ENCODE measurements at regions not wholly inside any gene's neighbourhood (a gene's known extent, or its start where the extent isn't known, plus 50 kb on each side); places are given as distances from the start of the nearest gene placed in this dataset.

DNA sequence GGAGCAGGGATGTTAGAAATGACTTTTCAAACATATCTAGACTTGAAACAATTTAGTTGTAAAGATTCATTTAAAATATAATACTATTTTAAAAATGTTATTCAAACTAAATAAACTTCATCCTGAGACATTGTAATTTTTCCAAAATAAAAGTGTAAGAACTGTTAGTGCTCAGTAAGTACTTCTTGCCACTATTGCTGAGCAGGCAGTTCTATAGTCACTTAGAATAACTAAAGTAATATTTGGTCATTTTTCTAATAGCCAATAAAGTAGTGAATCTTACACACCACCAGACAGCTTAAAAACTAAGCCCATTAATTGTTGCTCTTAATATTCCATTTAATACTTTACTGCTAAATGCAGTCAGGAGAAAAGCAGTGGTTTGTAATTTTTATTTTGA, 1120.0 kb upstream of the CDH10 start:
- TF ChIP-seq, protein P1, sequence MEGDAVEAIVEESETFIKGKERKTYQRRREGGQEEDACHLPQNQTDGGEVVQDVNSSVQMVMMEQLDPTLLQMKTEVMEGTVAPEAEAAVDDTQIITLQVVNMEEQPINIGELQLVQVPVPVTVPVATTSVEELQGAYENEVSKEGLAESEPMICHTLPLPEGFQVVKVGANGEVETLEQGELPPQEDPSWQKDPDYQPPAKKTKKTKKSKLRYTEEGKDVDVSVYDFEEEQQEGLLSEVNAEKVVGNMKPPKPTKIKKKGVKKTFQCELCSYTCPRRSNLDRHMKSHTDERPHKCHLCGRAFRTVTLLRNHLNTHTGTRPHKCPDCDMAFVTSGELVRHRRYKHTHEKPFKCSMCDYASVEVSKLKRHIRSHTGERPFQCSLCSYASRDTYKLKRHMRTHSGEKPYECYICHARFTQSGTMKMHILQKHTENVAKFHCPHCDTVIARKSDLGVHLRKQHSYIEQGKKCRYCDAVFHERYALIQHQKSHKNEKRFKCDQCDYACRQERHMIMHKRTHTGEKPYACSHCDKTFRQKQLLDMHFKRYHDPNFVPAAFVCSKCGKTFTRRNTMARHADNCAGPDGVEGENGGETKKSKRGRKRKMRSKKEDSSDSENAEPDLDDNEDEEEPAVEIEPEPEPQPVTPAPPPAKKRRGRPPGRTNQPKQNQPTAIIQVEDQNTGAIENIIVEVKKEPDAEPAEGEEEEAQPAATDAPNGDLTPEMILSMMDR (IDR thresholded peaks at IDR 0.05; ENCODE audit: control extremely low read depth, extremely low read depth, low read depth, missing control alignments) = no peak
- ChIA-PET POLR2A (no interaction called here), CTCF (no interaction called here)
- DNase-seq (ENCODE audit: extremely low spot score) = no peak

DNA sequence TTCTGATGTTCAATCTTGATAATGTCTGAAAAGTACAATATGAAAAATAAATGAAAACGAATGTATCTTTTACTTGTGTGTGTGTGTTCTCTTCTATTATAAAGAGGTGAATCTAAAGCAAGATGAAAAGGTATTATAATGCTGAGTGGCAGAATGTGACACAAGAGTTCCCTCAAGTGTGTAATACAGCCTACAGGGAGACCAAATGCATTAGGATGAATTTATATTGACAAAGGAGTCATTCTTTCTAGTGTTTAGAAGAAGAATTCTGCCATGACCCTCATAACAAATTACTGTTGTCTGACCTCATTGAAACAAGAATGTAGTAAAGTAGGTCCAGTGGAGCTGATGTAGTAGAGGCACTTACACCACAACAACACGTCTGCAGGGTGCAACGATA, 1119.0 kb upstream of the CDH10 start:
- no peak for DNase-seq (ENCODE audit: extremely low spot score)
- ChIA-PET CTCF (no interaction called here), POLR2A (no interaction called here)
- TF ChIP-seq, protein P1 (IDR thresholded peaks at IDR 0.05; ENCODE audit: control extremely low read depth, extremely low read depth, low read depth, missing control alignments) = no peak

DNA sequence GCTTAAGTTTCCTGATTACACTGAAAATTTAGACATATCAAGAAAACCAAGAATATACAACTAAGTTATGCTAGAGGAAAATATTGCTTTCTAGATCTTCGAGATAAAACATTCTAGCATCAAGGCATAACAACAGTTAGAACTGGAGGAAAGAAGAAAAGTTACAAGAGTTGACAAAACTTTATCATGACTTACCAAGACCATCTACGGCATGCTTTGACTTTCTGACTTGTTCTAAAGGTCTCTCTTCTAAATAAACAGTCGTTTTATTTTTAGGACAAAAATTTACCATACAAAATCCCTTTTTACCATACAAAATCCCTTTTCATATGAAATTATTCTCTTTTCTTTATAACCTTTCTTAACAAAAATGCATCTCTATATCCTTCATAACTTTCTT, 1110.1 kb upstream of the CDH10 start:
- DNase-seq (ENCODE audit: extremely low spot score) = no peak
- TF ChIP-seq, protein P1 (IDR thresholded peaks at IDR 0.05; ENCODE audit: control extremely low read depth, extremely low read depth, low read depth, missing control alignments) = no peak
- CTCF ChIA-PET = interaction anchor here (1.0 kb wide), 1 partner anchor 12 kb away, joined by 3 read pairs; no protein-coding TSS in a partner anchor
- POLR2A ChIA-PET = no interaction called here

DNA sequence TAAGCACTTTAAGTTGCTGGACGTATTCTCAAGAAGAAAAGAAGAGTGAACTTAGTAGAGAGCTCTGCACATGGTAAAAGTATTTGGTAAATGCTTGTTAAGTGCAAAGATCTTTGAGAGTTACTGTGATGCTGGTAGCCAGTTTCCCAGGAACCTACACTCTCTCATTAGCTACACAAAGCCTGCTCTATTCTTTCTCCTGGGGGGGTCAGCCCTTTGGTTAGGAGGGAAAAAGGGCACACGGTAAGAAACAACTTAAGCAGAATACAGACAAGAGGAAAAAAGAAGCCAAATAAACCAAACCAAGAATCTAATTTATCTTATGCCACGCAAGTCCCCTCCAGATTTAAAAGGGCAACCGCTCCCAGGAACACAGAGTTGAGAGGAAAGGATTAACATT, 1100.1 kb upstream of the CDH10 start:
- ChIA-PET POLR2A (no interaction called here), CTCF (interaction anchor here (1.7 kb wide), 1 partner anchor 13 kb away, joined by 4 read pairs; no protein-coding TSS in a partner anchor)
- TF ChIP-seq, protein P1 (IDR thresholded peaks at IDR 0.05; ENCODE audit: control extremely low read depth, extremely low read depth, low read depth, missing control alignments) = no peak
- DNase-seq (ENCODE audit: extremely low spot score) = no peak

DNA sequence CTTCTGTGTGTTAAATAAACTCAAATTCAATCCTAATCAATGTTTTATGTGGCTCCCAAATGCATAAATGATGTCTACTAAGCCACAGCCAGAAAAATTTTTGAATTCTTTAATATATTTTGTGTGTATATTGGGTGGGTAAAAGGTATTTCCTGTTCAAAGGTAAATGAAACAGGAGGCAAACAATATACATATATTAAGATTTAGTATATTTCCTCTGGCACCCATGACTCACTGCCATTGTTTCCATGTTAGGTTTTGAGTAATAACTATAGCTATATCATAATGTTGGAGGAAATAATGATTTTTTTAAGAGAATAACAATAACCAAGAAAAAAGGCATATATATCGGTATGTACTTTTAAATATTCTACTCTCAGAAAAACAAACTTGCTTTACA, 1071.9 kb upstream of the CDH10 start:
- POLR2A ChIA-PET = no interaction called here
- DNase-seq (ENCODE audit: extremely low spot score) = no peak
- TF ChIP-seq, protein P1 (IDR thresholded peaks at IDR 0.05; ENCODE audit: control extremely low read depth, extremely low read depth, low read depth, missing control alignments) = no peak
- CTCF ChIA-PET = no interaction called here

DNA sequence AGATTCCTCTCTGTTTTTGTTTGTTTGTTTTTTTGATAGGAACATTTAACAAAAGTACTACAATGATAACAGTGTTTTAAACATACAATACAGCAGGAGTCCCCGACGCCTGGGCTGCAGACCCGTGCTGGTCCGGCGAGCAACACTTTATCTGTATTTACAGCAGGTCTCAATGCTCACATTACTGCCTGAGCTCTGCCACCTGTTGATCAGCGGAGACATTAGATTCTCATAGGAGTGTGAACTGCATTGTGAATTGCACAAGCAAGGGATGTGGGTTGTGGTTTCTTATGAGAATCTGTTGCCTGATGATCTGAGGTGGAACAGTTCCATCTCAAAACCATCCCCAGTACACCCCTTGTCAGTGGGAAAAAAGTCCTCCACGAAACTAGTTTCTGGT, 1068.5 kb upstream of the CDH10 start:
- ChIA-PET POLR2A (no interaction called here), CTCF (no interaction called here)
- TF ChIP-seq, protein P1 (IDR thresholded peaks at IDR 0.05; ENCODE audit: control extremely low read depth, extremely low read depth, low read depth, missing control alignments) = no peak
- no peak for DNase-seq (ENCODE audit: extremely low spot score)

DNA sequence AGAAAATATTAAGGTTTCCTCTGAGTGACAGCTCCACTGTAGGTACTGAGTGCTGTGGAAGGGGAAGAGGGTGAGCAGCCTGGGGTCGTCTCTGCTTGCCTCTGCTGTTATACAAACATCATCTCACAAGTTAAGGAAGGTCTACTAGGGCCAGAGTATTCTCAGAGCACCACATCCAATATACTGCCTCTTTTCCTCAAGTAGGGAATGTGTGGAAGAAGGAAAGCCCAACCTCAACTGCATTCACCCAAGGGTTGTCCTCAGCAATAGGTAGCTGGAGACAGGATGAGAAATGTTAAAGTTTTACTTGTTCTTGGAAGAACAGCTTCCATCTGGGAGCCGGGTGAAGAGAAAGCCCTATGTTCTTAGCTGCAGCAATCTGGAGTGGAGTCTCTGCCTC, 1062.3 kb upstream of the CDH10 start:
- CTCF ChIA-PET = no interaction called here
- DNase-seq (ENCODE audit: extremely low spot score) = no peak
- TF ChIP-seq, protein P1 (IDR thresholded peaks at IDR 0.05; ENCODE audit: control extremely low read depth, extremely low read depth, low read depth, missing control alignments) = no peak
- POLR2A ChIA-PET = no interaction called here
